HG03469 (cell line): ENCODE measurements at regions not wholly inside any gene's neighbourhood (a gene's known extent, or its start where the extent isn't known, plus 50 kb on each side); places are given as distances from the start of the nearest gene placed in this dataset.

Experiments used
- ATAC-seq: cut with Tn5 transposase; IDR thresholded peaks from one replicate; pipeline ENCODE4 v1.9.1; 2021; ENCODE audit warnings: mild to moderate bottlenecking, moderate library complexity, moderate number of reproducible peaks; ENCODE audit not compliant: unreplicated experiment

DNA sequence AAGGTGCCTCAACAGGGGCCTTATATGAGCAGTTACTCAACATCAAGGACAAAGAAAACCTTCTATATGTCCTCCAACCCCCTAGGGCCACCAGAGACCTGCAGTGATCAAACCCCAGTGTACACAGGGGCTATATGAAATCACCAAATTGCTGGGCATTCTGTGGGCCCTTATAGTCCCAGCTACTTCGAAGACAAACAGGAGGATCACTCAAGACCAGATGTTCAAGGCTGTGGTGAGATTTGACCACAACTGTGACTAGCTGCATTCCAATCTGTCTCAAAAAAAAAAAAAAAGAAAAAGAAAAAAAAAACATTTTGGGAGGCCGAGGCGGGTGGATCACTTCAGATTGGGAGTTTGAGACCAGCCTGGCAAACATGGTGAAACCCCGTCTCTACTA lies 51.0 kb upstream of the PRB2 start:
- ATAC-seq: no peak

GRCh38 chr12:11457996-11458645 lies 62.8 kb upstream of the PRB2 start:
- no peak for ATAC-seq

- ATAC-seq: no peak
Measured at GRCh38 chr12:11460343-11461023, 65.1 kb upstream of the PRB2 start.

- ATAC-seq: no peak
Measured at GRCh38 chr12:11461433-11461832, 66.1 kb upstream of the PRB2 start.

GRCh38 chr12:11477110-11477509 lies 81.7 kb upstream of the PRB2 start:
- no peak for ATAC-seq

DNA sequence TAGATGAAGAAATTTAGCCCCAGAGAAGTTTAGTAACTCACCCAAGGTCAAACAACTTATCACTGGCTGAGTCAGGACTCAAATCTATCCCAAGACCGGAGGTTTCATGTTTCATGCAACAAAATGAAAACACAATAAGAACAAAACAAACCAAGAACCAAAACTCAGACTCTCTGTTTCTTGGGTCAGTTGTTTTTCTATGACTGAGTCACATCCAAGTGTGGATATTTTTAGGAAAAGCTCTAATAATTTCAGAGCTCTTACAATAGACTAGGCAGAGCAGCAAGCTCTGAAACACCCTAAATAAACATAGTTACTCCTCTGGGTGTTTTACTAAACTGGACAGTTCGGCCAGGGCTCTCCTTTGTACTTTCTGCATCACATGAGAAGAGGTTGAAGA lies 87.6 kb upstream of the PRB2 start:
- ATAC-seq: no peak

DNA sequence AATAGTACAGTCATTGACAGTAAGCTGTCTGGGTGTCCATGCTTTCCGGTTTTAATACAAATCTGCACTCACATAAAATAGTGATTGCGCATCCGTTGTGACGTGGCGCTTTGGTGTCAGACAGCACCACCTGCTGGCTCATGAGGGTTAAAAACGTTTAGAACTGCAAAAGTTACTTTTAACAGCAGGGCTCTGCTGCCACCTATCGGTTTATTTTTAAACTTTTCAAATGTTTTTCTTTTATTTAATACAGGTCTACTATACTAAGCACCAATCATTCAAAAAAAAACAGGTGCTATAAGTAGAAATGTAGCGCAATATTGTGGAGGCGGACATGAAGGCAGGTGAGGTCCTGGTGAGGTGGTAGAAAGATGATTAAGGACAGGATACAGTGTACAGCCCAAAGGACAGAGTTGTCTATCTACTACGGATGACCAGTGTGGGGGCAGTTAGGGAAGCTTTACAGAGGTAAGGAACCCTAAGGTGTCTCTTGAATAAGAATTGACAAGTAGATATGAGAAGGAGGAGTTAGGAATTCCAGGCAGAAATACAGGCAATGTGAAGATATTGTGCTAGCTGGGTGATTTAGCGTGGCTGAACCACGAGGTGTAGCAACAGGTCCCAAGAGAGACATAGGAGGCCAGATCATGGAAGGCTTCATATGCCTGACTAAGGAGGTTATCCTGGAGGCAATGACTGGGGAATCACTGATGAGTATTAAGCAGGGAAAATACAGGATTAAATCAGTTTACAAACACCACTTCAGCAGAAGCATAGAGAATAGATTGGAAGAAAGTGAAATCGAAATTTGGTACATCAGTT lies 91.5 kb upstream of the PRB2 start:
- ATAC-seq: peak; percentile 63

DNA sequence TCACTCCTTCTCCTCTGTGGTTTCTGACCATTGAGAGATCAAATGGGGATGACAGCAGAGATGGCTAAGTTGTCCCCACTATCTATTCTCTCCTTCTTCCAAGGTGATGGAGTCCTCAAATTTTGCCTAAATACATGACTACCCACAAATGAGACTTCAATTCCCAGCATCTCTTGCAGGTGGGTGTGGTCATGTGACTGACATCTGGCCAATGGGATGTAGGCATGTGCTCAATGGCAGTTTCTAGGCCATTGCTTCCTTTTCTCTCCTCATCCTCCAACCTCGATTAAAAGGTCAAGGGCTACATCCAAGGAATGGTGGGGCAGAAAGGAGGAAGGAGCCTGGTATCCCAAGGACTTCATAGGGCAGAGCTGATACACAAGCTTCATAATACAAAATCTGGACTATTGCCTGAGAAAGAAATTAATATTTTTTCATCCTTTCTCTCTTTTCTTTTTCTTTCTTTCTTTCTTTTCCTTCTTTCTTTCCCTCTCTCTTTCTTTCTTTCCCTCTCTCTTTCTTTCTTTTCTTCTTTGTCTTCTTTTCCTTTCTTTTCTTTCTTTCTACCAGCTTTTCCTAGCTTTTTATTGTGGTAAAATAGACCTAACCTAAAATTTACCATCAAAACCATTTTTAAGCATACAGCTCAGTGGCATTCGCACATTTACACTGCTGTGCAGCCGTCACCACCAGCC lies 100.9 kb upstream of the PRB2 start:
- ATAC-seq: no peak

- ATAC-seq: no peak
Measured at GRCh38 chr12:11497438-11497837, 102.1 kb upstream of the PRB2 start.

DNA sequence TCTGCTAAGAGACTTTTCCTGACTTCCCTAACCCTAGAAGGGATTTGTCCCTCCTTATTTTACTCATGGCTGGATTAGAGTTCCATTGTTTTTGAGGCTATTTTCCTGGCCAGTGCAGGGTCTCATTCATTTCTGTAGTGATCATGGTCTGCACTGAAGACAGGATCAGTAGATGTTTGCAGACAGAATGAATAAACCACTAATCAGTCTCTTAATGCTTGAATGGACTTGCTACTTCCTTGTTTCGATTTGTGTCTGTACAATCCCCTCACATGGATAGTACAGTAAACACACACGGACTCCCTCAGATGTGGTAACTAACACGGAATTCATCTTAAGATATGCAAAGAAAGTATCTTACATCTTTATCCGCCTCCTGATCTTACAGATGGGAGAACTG lies 102.6 kb upstream of the PRB2 start:
- ATAC-seq: peak; percentile 82

GRCh38 chr12:11498574-11498973 lies 103.2 kb upstream of the PRB2 start:
- ATAC-seq: peak; percentile 17

- ATAC-seq: no peak
Measured at GRCh38 chr12:11499806-11500187, 104.4 kb upstream of the PRB2 start.

DNA sequence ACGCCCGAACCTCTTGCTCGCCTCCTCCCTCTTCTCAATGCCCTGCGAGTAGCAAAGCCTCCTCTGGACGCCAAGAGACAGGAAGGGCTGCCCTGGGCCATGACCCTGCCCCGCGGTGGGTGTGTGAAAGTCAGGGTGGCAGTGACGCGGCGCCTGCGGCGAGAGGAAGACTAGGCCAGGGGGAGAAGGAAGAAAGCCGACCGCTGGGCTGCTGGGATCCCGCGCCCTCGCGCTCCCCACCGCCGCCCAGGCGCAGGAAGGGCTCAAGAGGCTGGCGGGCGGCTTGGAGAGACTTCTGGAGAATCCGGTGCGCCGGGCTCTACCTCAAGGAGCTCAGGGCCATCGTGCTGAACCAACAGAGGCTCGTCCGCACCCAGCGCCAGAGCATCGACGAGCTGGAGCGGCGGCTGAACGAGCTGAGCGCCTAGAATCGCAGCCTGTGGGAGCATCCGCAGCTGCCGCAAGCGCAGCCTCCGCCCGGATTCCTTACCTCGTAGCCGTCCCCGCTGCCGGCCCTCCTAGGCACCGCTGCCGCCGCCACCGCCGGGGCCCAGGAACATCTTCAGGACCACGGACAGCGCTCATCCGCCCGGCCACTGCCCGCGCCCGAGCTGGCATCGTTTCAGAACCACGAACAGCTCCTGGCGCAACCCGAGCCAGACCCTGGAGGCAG lies 105.0 kb upstream of the PRB2 start:
- ATAC-seq: no peak

DNA sequence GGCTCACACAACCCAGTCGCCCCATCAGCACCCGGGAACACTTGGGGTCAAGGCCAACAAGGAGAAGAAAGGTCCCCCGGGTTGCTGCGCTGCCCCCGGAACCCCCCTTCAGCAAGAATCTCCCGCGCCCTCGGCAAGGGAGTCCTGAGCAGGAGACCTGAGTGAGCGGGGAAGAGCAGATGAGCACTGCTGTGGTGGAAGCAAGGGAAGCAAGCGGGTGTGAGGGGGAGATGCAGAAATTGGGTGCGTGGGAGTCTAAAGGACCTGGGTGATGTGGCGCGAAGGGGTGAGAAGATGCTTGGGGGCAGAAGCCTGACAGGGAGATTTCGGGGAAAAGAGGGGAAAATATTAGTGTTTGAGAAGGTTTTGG lies 105.5 kb upstream of the PRB2 start:
- no peak for ATAC-seq

DNA sequence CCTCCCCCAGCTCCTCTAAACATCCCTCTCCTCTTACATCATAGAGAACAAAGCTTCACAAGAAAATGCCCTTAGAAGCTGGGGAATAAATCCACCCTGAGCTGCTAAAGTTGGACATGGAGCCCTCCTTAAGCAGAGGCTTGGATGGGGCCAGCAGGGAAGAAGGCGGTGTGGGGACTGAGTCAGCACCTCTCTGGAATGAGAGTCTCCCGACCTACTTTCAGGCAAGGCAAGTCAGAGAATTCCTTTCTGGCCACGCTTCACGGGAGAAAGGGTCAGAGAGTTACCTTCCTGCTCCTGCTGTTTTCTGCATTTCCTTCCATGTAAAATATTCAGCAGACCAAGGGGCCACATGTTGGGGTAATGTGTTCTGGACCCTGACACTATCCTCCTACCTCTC lies 113.3 kb upstream of the PRB2 start:
- ATAC-seq: no peak

DNA sequence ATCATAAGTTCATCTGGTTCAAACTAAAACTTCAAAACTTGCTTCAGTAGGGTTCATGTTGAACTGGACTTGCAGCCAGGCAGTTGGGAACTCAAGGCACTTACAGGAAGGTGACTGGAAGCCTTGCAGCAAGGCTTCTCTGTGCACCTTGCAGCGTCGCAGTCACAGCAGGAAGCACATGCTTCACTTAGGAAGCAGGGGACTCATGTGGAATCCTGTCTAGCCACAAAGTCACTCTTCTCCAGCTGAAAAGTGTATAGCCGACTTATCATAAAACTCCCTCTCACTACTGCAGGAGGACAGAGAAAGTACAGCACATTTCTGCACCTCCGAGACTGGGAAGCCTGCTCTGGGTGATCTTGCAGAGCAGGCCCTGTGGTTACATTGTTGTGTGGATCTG lies 114.0 kb upstream of the PRB2 start:
- no peak for ATAC-seq

DNA sequence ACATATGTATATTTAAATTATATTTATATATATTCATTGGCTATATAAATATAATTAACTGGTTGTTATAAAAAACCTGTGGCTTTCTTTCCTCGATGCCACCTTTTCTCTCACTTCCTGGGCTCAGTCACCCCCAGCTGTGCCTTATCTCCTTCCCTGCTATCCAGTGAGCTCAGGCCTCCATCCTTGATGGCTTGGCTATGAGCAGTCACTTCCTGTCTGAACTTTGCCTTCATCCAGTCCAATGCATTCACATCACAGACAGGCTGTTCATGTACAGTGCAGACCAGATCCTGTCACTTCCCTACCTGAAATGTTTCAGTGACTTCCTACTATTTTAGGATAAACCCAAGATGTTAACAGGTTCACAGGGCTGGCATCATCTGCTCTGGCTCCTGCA lies 115.3 kb upstream of the PRB2 start:
- ATAC-seq: no peak

DNA sequence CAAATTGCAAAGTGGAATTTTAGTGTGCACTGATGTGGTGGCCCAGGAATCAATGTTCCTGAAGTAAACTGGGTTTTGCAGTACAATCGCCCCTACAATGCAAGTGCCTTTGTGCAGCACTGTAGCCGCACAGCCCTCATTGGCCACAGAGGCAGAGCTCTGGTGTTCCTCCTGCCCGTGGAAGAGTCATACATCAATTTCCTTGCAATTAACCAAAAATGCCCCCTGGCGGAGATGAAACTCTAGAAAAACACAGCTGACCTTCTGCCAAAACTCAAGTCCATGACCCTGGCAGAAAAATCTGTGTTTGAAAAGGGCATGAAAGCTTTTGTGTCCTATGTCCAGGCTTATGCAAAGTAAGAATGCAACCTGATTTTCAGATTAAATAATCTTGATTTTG lies 117.9 kb upstream of the PRB2 start:
- no peak for ATAC-seq

DNA sequence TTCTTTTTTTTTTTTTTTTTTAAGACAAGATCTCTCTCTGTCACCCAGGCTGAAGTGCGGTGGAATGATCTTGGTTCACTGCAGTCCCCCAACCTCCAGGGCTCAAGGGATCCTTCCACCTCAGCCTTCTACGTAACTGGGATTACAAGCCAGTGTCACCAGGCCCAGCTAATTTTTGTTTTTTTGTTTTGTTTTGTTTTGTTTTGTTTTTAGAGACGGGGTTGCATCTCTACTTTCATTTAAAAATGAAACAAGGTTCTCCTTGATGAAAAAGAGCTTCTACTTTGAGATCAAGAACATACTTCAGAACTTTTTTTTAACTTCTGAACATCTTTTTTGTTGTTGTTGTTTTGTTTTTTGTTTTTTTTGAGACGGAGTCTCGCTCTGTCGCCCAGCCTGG lies 121.7 kb upstream of the PRB2 start:
- ATAC-seq: no peak

- no peak for ATAC-seq
Measured at GRCh38 chr12:11524446-11524845, 125.0 kb upstream of the ETV6 start.

DNA sequence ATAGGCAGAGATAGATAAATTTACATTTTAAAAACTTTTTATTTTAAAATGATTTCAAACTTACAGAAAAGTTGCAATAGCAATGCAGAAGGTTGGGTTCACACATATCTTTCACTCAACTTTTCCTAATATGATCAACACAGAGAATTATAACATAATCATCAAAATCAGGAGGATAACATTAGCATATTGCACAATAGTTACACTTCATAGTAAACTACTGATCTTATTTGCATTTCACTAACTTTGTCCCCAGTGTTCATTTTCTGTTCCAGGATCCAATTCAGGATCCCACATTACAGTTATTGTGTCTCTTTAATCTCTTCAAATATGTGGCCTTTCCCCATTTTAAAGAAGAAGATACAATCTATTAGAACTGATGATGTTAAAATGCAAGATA lies 115.4 kb upstream of the ETV6 start:
- no peak for ATAC-seq
